ENCODE measurements at regions not wholly inside any gene's neighbourhood (a gene's known extent, or its start where the extent isn't known, plus 50 kb on each side); places are given as distances from the start of the nearest gene placed in this dataset.

- no peak for TF ChIP-seq CTCF (IDR thresholded peaks at IDR 0.05; ENCODE audit: insufficient read depth, missing control alignments)
- FAIRE-seq, result no peak
- no peak for DNase-seq (ENCODE audit: insufficient read length, low spot score)
Observed at GRCh38 chr17:51434434-51435170, 174.3 kb downstream of the UTP18 start.

- no peak for TF ChIP-seq CTCF (IDR thresholded peaks at IDR 0.05; ENCODE audit: insufficient read depth, missing control alignments)
- no peak for DNase-seq (ENCODE audit: insufficient read length, low spot score)
- no peak for FAIRE-seq
Observed at GRCh38 chr17:51435171-51435552, 174.8 kb downstream of the UTP18 start.

GRCh38 chr17:51435641-51436091, 175.3 kb downstream of the UTP18 start:
- no peak for FAIRE-seq
- no peak for DNase-seq (ENCODE audit: insufficient read length, low spot score)
- TF ChIP-seq CTCF (IDR thresholded peaks at IDR 0.05; ENCODE audit: insufficient read depth, missing control alignments), result peak; percentile 80

GRCh38 chr17:51439395-51440229, 179.3 kb downstream of the UTP18 start:
- no peak for DNase-seq (ENCODE audit: insufficient read length, low spot score)
- FAIRE-seq, result no peak
- TF ChIP-seq CTCF (IDR thresholded peaks at IDR 0.05; ENCODE audit: insufficient read depth, missing control alignments), result no peak

GRCh38 chr17:51441431-51441830, 181.1 kb downstream of the UTP18 start:
- FAIRE-seq, result no peak
- no peak for TF ChIP-seq CTCF (IDR thresholded peaks at IDR 0.05; ENCODE audit: insufficient read depth, missing control alignments)
- no peak for DNase-seq (ENCODE audit: insufficient read length, low spot score)

- FAIRE-seq (no peak), DNase-seq (ENCODE audit: insufficient read length, low spot score) (no peak)
- TF ChIP-seq CTCF (IDR thresholded peaks at IDR 0.05; ENCODE audit: insufficient read depth, missing control alignments), result no peak
Observed at GRCh38 chr17:51442088-51442865, 181.9 kb downstream of the UTP18 start.
